Gastroesophageal sphincter (tissue), 4 donors: ENCODE measurements at regions not wholly inside any gene's neighbourhood (a gene's known extent, or its start where the extent isn't known, plus 50 kb on each side); places are given as distances from the start of the nearest gene placed in this dataset.

Experiments
- ATAC-seq: fragments of 150-250 bp; one replicate; pipeline ENCODE4 v1.9.1; 2016; ENCODE audit warnings: mild to moderate bottlenecking, moderate library complexity
- H3K27ac ChIP-seq, 4 donors: fragments of 200-600 bp; sonication (generic) in 3 of 4; 1 replicate in 3 of 4; 2 replicates in 1 of 4; pipeline ENCODE4 v1.5.1; 2016 to 2019
- H3K27me3 ChIP-seq: fragments of 200-600 bp; sonication (generic); one replicate; pipeline ENCODE4 v1.5.1; 2019
- H3K36me3 ChIP-seq, 2 donors: fragments of 200-600 bp; sonication (generic); one replicate each; pipeline ENCODE4 v1.5.1; 2019; ENCODE audit warnings: control low read depth in 1 of 2
- H3K4me1 ChIP-seq, 3 donors: fragments of 200-600 bp; sonication (generic); 1 replicate in 2 of 3; 2 replicates in 1 of 3; pipeline ENCODE4 v1.5.1; 2016 to 2019; ENCODE audit warnings: control low read depth in 2 of 3
- H3K4me3 ChIP-seq, 2 donors: fragments of 200-600 bp; sonication (generic); one replicate each; pipeline ENCODE4 v1.5.1; 2019; ENCODE audit warnings: mild to moderate bottlenecking in 1 of 2, moderate library complexity in 1 of 2
- H3K9me3 ChIP-seq, 3 donors: fragments of 200-600 bp; sonication (generic); one replicate each; pipeline ENCODE4 v1.5.1; 2017 to 2019; ENCODE audit warnings: control low read depth in 2 of 3
- EP300 ChIP-seq: sonication (generic); formaldehyde crosslinking; IDR thresholded peaks from one replicate; pipeline ENCODE4 v1.6.1; 2017; ENCODE audit warnings: antibody characterized with exemption, mild to moderate bottlenecking
- POLR2A ChIP-seq, 2 donors: fragments of 450-650 bp; IDR thresholded peaks; one replicate each; pipeline ENCODE4 v1.6.1; 2017; ENCODE audit warnings: antibody characterized with exemption in 2 of 2, mild to moderate bottlenecking in 2 of 2, moderate library complexity in 1 of 2
- POLR2AphosphoS5 ChIP-seq: sonication (generic); formaldehyde crosslinking; IDR thresholded peaks from one replicate; pipeline ENCODE4 v1.6.1; 2017; ENCODE audit warnings: antibody characterized with exemption
- WGBS, 2 donors: methylation state at CpG; one replicate each; pipeline ENCODE4 v1.1.5; 2018; ENCODE audit warnings: low coverage in 1 of 2; 5-methylcytosine and 5-hydroxymethylcytosine counted together
- TF ChIP-seq, protein P1 (sequence below), 4 experiments: fragments of 200-600 bp in 2 of 4; fragments of 450-650 bp in 2 of 4; sonication (generic) in 1 of 4; IDR thresholded peaks; one replicate each; pipeline ENCODE4 v1.5.1; 2017 to 2019; ENCODE audit warnings: antibody characterized with exemption in 4 of 4, mild to moderate bottlenecking in 2 of 4, moderate library complexity in 2 of 4

DNA sequence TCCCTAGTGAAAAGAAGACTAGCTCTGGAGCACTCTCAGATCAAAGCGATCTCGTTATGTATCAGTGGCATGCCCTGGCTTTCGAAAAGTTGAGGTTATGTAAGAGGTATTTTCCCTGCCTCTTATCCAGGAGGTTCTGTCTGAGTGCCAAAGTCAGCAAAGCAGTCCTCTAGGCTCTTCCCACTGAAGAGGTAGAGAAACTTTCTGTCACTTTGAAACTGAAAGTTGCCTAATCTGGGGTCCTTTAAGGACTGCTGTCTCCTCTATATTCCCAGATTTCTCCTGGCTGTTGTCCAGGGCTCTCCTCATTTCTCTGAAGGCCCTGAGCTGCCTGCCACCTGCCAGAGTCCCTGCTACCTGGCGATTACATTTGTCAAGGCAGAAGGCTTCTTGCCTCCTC is 96.3 kb downstream of the B3GNT2 start:
- Histone ChIP-seq H3K4me1 (peaks cover 2 to 46% (median 17%) of the 10 kb centered on the region in 3 donors), H3K4me3 (peak overlapping the region in 1 of 2 donors; percentile 16), H3K36me3 (no peaks in the 10 kb centered on the region), H3K9me3 (no peaks in the 10 kb centered on the region), H3K27me3 (no peaks in the 10 kb centered on the region), H3K27ac (peak overlapping the region in 3 of 4 donors; percentile 26 to 73 (median 72))
- peak; percentile 10 for TF ChIP-seq POLR2AphosphoS5
- TF ChIP-seq, protein P1, sequence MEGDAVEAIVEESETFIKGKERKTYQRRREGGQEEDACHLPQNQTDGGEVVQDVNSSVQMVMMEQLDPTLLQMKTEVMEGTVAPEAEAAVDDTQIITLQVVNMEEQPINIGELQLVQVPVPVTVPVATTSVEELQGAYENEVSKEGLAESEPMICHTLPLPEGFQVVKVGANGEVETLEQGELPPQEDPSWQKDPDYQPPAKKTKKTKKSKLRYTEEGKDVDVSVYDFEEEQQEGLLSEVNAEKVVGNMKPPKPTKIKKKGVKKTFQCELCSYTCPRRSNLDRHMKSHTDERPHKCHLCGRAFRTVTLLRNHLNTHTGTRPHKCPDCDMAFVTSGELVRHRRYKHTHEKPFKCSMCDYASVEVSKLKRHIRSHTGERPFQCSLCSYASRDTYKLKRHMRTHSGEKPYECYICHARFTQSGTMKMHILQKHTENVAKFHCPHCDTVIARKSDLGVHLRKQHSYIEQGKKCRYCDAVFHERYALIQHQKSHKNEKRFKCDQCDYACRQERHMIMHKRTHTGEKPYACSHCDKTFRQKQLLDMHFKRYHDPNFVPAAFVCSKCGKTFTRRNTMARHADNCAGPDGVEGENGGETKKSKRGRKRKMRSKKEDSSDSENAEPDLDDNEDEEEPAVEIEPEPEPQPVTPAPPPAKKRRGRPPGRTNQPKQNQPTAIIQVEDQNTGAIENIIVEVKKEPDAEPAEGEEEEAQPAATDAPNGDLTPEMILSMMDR (IDR thresholded peaks at IDR 0.05): no peak
- ATAC-seq: peak; percentile 28
- 10 to 28% methylated on average over 2 to 4 of the region's 4 CpGs for WGBS, 2 donors

DNA sequence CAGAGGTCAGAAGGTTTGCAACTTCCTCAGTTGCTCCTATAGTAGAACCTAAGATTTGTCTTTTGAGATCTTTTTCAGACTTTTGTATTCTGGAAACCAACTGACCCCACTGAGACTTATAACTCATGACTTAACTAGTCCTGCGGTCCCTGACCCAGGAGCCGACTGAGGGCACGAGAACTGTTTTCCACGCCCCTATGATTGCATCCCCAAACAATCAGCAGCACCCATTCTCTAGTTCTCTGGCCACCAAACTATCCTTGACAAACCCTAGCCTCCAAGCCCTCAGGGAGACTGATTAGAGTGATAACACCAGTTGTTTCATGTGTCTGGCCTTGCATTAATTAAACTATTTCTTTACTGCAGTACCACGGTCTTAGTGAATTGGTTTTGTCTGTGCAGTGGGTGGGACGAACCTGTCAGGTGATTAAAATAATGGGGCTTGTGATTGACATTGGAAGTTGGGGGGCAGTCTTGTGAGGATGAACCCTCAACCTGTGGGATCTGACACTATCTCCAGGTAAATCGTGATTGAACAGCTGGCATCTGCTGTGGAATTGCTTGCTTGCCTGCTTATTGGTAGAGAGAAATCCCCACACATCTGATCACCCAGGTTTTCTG is 95.7 kb downstream of the B3GNT2 start:
- 80 to 87% methylated on average over 2 to 7 of the region's 7 CpGs for WGBS, 2 donors
- no peak for TF ChIP-seq EP300
- TF ChIP-seq, protein P1 (IDR thresholded peaks at IDR 0.05): no peak
- no peak for TF ChIP-seq POLR2A (IDR thresholded peaks at IDR 0.05)
- no peak for TF ChIP-seq POLR2AphosphoS5
- H3K27ac ChIP-seq: peak overlapping the region in 3 of 4 donors; percentile 26 to 73 (median 72)
- H3K27me3 ChIP-seq: no peaks in the 10 kb centered on the region
- no peak overlapping the region for H3K4me3 ChIP-seq
- H3K36me3 ChIP-seq: no peaks in the 10 kb centered on the region
- ATAC-seq: no peak
- no peaks in the 10 kb centered on the region for H3K9me3 ChIP-seq
- H3K4me1 ChIP-seq: peaks cover 2 to 46% (median 17%) of the 10 kb centered on the region in 3 donors

DNA sequence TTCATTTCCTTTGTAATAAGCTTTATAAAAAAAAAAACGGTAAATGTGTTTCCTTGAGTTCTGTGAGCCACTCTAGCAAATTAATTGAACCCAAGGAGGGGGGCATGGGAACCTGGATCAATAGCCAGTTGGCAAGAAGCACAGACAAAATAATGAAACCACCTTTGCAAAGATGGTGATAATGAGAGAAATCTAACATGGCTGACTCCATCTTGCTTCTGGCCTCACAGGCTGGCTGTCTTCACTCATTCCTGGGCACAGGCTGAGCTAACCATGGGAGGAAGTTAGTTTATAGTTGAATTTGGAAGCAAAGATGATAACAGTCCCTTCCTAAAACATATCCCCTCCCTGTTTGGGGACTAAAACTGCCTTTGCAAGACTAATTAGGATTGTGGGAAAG is 95.1 kb downstream of the B3GNT2 start:
- no peak for TF ChIP-seq POLR2A (IDR thresholded peaks at IDR 0.05)
- no peak for TF ChIP-seq POLR2AphosphoS5
- TF ChIP-seq, protein P1 (IDR thresholded peaks at IDR 0.05): no peak
- TF ChIP-seq EP300: no peak
- H3K4me3 ChIP-seq: no peak overlapping the region
- peaks cover 2 to 46% (median 17%) of the 10 kb centered on the region in 3 donors for H3K4me1 ChIP-seq
- no peaks in the 10 kb centered on the region for H3K27me3 ChIP-seq
- 63 to 100% methylated on average over 1 of the region's 1 CpG for WGBS, 2 donors
- no peak overlapping the region for H3K27ac ChIP-seq
- ATAC-seq: no peak
- no peaks in the 10 kb centered on the region for H3K9me3 ChIP-seq
- H3K36me3 ChIP-seq: no peaks in the 10 kb centered on the region

DNA sequence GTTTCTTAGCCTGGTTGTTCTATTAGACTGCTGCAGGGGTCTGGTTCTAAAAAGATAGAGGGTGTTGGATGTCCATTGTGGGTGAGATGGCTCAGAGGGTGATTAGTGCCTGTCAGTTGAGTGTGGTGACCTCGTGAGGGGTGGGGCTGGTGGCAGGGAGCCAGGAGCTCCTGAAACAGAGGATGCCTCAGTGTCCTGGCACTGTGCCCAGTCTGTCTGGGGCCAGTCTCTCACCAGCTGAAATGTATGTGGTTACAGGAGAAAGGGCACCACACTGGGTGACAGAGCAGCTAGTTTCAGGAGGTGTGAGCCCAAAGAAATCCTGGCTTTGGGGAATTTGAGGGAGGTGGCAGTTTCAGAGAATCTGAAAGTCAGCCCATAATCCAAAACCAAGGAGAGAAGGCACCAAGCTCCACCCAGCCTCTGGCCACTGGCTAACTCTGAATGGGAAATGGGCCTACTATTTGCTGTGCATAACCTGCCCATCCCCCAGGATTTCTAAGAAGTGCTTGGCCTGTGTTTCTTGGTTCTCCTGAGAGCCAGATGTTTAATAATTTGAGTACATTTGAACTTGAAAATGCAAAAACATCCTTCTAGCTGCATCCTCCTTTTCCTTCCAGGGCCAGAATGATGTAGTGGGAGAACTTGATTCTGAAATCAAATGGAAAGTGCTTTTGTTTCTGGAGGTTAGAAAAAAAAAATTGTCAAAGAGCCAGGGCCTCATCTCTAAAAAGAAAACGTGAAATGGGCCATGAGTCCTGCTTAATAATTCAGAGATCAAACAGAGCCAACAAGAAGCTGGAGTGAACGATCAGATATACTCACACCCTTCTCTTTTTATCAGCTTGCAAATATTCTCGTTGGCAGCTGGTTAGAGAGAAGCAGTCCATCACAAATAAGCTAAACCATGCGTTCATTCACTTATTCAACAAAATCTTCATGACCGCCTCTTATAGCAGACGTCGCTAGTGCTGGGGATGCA is 92.3 kb downstream of the B3GNT2 start:
- no peak overlapping the region for H3K27ac ChIP-seq
- no peak for TF ChIP-seq POLR2AphosphoS5
- TF ChIP-seq, protein P1 (IDR thresholded peaks at IDR 0.05): no peak
- no peak for TF ChIP-seq POLR2A (IDR thresholded peaks at IDR 0.05)
- TF ChIP-seq EP300: no peak
- no peaks in the 10 kb centered on the region for H3K27me3 ChIP-seq
- ATAC-seq: no peak
- peaks cover 0 to 15% (median 0%) of the 10 kb centered on the region in 3 donors for H3K9me3 ChIP-seq
- no peaks in the 10 kb centered on the region for H3K36me3 ChIP-seq
- peaks cover 0 to 33% (median 7%) of the 10 kb centered on the region in 3 donors for H3K4me1 ChIP-seq
- 35 to 56% methylated on average over 6 to 7 of the region's 8 CpGs for WGBS, 2 donors
- H3K4me3 ChIP-seq: no peak overlapping the region
